ENCODE measurements at regions not wholly inside any gene's neighbourhood (a gene's known extent, or its start where the extent isn't known, plus 50 kb on each side); places are given as distances from the start of the nearest gene placed in this dataset.
"Not testable (repeated sequence)": the region's sequence is repeated elsewhere in the genome, so short reads cannot be mapped to it uniquely, and the experiment has no call there.

- DNase-seq = no peak
Measured at GRCh38 chr16:56011808-56012481, 136.8 kb upstream of the CES5A start.

- DNase-seq = no peak
Measured at GRCh38 chr16:56005958-56006357, 130.8 kb upstream of the CES5A start.

DNA sequence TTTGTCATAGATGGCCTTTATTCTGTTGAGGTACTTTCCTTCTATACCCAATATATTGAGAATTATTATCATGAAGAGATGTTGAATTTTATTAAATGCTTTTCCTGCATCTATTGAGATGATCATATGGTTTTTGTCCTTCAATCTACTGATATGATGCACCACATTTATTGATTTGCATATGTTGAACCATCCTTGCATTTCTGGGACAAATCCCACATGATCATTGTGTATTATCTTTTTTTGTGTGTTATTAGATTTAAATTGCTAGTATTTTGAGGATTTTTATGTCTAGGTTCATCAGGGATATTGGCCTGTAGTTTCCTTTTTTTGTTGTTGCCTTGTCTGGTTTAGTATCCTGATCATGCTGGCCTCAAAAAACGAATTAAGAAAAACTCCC is 124.5 kb upstream of the CES5A start:
- DNase-seq = no peak

DNA sequence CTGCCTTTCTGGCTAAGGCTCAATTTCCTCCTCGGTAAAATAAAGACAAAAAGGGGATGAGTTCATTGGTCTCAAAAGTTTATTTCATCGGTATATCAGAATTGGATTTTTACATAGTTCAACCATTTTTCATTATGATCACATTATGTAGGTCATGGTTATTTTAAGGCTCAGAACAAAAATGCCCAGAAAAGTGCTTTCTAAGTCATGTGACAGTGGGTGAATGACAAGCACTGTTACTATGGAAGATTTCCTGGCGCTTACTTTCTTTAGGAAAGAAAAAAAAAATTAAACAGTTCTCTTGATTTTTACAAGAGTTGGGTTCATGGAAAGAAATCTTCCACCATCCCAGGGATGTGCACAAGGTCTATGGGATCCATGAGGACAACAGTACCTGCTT is 117.9 kb upstream of the CES5A start:
- no peak for DNase-seq

DNA sequence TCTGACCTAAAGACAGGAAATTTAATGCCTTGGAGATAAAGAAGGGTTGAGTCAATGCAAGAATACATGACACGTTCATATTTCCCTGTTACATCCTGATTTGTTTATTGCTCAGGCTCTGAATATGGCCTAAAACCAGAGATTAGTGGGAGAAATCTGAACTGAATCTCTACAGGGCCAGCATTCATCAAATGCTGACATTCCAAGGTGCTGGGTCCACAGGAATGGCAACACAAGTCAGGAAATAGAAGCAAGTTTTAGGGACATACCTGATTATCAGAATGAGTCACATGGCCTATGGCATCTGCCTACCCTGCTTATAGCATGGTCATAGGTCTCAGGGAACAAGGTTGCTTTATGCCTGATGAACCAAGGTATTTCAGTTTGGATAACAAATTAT is 117.4 kb upstream of the CES5A start:
- DNase-seq = no peak

- no peak for DNase-seq
Measured at GRCh38 chr16:55991843-55992242, 116.7 kb upstream of the CES5A start.

DNA sequence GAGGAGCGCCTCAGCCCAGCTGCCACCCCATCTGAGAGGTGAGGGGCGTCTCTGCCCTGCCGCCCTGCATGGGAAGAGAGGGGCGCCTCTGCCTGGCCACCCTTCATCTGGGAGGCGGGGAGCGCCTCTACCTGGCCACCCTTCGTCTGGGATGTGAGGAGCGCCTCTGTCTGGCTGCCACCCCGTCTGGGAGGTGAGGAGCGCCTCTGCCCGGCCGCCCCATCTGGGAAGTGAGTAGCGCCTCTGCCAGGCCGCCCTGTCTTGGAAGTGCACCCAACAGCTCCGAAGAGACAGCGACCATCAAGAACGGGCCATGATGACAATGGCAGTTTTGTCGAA is 114.4 kb upstream of the CES5A start:
- DNase-seq = no peak

GRCh38 chr16:55988850-55989568 is 113.8 kb upstream of the CES5A start:
- not testable (repeated sequence) for DNase-seq

- no peak for DNase-seq
Measured at GRCh38 chr16:55988013-55988412, 112.8 kb upstream of the CES5A start.

GRCh38 chr16:55982597-55982996 is 107.4 kb upstream of the CES5A start:
- no peak for DNase-seq

GRCh38 chr16:55981557-55981956 is 106.4 kb upstream of the CES5A start:
- DNase-seq = no peak

GRCh38 chr16:55976815-55977214 is 101.6 kb upstream of the CES5A start:
- no peak for DNase-seq

DNA sequence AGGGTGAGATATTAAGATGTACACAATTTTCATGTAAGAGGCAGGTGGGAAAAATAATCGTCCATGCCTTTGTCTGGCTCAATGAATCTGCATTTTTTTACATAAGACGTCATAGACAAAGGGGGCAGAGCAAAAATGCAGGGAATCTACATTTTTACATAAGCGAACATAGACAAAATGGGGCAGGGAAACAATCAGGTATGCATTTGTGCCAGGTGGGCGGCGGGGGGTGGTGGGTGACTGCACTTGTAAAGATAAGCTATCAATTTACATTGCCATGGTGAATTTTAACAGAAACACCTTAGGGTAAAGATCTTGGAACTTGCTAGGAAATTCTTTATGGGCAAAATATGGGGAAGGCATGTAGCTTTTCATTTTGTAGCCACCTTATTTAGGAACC is 96.3 kb upstream of the CES5A start:
- no peak for DNase-seq

- DNase-seq = no peak
Measured at GRCh38 chr16:55968221-55968620, 93.0 kb upstream of the CES5A start.

GRCh38 chr16:55964923-55965475 is 89.8 kb upstream of the CES5A start:
- DNase-seq = no peak

DNA sequence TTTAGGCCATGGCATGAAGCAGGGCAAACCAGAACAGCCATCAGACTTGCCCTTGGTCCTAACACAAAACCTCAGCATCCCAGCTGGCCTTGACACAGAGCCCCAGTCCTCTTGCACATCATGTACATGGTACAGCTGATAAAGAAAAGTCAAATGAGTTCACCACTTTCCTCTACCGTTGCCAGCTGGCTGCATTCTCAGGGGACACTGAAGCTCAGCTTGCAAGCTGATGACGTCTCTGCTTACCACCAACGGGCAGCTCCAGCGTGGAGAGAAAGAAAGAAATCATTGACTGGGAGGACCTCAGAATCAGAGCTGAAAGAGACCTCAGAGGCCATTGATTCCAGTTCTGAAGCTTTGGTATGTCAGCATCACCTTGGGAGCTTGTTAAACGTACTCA is 80.7 kb upstream of the CES5A start:
- no peak for DNase-seq

DNA sequence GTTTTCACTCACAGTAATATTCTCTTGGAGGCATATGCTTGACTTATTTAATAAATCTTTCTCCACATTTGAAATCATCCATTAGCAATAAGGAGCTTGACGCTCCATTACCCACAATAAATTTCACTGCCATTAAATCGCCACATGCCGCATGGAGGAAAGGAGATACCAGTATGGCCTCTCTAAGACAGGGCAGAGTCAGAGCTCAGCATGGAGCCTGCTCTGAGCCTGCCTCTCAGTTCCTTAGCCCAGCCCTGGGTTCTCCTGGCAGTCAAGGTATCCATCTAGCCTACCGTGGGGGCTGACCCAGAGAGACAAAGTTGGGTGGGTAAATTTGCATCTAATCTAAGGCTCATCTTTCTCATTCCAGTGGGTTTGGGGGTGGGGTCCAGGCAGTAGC is 80.3 kb upstream of the CES5A start:
- DNase-seq = no peak

DNA sequence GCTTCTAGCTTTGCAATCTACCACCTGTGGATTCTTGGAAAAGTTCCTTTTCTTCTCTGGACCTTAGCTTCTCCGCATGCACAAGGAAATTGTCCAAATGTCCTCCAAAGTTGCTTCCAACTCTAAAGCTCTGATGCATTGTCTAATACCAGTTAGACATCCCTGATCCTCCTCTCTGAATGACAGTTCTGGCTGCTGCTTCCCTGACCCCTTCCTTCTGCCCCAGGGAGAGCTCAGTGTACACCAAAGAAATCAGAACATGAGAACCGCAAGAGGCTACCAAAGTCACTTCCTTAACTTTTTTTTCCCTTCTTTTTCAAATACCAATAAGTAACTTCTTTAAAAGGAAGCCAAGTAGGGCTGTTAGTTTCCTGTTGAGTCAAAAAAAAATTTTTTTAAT is 79.7 kb upstream of the CES5A start:
- DNase-seq = no peak

DNA sequence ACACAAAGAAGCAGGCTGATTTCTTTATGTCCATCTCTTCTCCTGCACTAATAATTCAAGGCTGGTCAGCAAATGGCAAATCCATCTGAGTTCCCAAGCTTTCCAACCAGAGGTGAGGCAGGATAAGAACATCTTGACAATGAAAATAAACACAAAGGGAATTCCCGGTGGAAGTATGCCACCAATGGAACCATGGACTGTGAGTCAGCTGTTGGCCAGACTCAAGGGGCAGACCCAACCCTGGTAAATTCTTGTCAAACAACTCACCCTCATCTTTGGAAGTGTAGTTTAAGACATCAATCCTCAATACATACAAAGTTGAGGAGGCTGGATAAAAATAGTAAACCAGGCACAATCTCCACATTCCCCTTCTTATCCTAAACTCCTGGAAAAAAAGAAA is 74.3 kb upstream of the CES5A start:
- DNase-seq = no peak

DNA sequence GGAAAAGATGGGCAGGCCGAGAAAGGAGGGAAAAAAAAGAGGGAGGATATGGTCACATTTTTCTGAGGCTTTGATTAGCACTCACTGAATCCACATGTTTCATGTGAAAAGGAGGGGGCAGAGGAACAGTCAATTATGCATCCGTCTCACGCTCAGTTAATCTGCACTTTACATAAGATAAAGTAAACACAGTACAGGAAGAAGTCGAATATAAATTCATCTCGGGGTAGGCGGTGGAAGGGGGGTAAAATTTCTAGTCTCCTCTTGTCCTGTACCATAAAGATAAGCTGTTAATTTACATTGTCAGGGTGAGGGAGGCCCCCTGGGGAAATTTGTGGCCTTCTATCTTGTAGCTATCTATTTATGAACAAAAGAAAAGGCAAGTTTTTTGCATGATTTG is 73.1 kb upstream of the CES5A start:
- no peak for DNase-seq

DNA sequence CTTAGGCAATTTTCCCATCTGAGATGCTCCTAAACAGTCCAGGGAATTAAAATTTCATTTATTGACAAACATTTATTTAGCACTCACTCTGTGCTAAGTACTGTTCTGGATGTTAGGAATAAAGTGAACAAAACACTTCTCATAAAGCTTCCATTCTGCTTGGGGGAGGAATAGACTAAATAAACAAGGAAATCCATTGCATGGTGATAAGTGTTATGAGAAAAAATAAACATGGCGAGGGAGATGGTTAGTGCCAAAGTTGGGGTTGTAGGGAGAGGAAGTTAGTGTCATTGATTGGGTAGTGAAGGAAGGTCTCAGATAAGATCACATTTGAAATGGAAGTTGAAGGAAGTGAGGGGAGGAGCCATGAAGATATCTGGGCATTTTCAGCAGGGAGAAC is 72.2 kb upstream of the CES5A start:
- no peak for DNase-seq

DNA sequence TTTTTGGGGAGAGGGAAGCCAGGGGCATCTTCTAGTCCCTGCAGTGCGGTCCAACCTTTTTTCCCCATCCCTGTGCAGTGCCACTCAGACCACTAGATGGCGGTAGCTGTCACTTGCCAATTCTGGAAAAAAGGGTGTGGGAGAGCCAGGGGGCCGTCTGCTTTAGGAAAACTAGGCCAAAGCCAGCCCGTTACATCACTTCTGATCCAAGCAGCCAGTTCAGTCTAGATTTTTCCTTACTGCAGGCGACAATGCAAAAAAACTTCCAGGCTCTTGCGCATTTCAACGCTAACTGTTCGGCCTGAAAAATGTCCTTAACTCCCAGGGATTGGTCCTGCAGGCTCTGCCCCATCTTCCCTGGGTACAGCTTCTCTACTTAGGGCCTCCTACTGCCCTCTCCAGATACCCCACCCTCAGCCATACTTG is 69.2 kb upstream of the CES5A start:
- DNase-seq = no peak

DNA sequence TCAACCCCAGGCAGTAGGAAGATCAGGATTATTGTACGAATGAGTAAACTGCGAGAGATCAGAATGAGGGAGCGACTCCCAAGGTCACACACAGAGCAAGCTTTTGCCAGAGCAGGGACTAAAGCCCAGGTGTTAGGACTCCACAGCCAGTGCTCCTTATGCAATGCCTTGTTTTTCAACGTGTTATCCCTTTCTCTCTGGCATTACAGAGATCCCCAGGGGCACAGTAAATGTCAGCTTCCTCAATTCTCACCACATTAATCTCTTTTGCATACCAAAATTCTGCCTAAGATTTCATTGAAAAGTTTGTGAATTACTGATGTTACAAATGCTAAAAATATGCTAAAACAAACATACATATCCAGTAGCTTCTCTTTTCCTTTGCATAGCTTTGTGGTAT is 68.1 kb upstream of the CES5A start:
- no peak for DNase-seq

DNA sequence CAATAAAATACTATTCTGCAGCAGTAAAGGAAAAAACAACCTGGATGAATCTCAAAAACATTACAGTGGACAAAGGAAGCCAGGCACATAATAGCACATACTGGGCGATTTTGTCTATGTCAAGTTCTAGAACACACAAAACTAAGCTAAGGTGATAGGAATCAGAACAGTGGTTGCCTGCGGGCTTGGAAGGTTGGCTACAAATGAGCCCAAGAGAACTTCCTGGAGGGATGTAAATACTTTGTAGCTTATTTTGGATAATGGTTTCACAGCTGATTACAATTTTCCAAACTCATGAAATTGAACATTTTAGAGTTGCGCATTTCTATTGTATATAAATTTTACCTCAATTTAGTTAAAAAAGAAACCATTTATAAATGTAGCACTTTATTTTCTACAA is 67.6 kb upstream of the CES5A start:
- no peak for DNase-seq

DNA sequence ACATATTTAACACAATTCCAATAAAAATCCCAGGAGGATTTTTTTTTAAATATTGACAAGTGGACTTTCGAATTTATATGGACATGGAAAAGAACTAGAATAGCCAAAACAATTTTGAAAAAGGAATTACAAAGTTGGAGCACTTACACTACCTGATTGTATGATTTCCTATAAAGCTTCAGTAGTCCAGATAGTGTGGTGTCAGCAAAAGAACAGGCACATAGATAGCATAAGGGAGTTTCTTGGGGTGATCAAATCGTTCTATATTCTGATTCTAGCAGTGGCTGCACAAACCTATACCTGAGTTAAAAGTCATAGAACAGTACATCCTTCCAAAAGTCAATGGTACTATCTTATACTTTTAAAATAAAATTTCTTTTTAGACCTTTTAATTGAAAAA is 66.4 kb upstream of the CES5A start:
- no peak for DNase-seq

Measured in NCI-H510A (cell line).